ENCODE measurements at regions not wholly inside any gene's neighbourhood (a gene's known extent, or its start where the extent isn't known, plus 50 kb on each side); places are given as distances from the start of the nearest gene placed in this dataset.

GRCh38 chr14:44107156-44107555 lies 399.9 kb downstream of the FSCB start:
- no peak for TF ChIP-seq CTCF (IDR thresholded peaks at IDR 0.05; ENCODE audit: borderline replicate concordance, control extremely low read depth, extremely low read depth, insufficient read depth, missing control alignments)
- in situ Hi-C loops (cut with MboI; ENCODE audit: low sequenced_read_pairs, unreplicated experiment), result no loop called here
- no peak for DNase-seq (ENCODE audit: low spot score)

- in situ Hi-C loops (cut with MboI; ENCODE audit: low sequenced_read_pairs, unreplicated experiment), result no loop called here
- TF ChIP-seq CTCF (IDR thresholded peaks at IDR 0.05; ENCODE audit: borderline replicate concordance, control extremely low read depth, extremely low read depth, insufficient read depth, missing control alignments), result no peak
- DNase-seq (ENCODE audit: low spot score), result no peak
These were observed 407.2 kb downstream of the FSCB start for GRCh38 chr14:44099743-44100488.

- TF ChIP-seq CTCF (IDR thresholded peaks at IDR 0.05; ENCODE audit: borderline replicate concordance, control extremely low read depth, extremely low read depth, insufficient read depth, missing control alignments), result no peak
- DNase-seq (ENCODE audit: low spot score), result no peak
- in situ Hi-C loops (cut with MboI; ENCODE audit: low sequenced_read_pairs, unreplicated experiment), result no loop called here
These were observed 425.9 kb downstream of the FSCB start for GRCh38 chr14:44081146-44081545.

- no peak for TF ChIP-seq CTCF (IDR thresholded peaks at IDR 0.05; ENCODE audit: borderline replicate concordance, control extremely low read depth, extremely low read depth, insufficient read depth, missing control alignments)
- no peak for DNase-seq (ENCODE audit: low spot score)
- in situ Hi-C loops (cut with MboI; ENCODE audit: low sequenced_read_pairs, unreplicated experiment), result no loop called here
These were observed 437.0 kb downstream of the FSCB start for GRCh38 chr14:44070046-44070445.

- in situ Hi-C loops (cut with MboI; ENCODE audit: low sequenced_read_pairs, unreplicated experiment), result no loop called here
- DNase-seq (ENCODE audit: low spot score), result no peak
- no peak for TF ChIP-seq CTCF (IDR thresholded peaks at IDR 0.05; ENCODE audit: borderline replicate concordance, control extremely low read depth, extremely low read depth, insufficient read depth, missing control alignments)
These were observed 453.7 kb downstream of the FSCB start for GRCh38 chr14:44053422-44053821.

- DNase-seq (ENCODE audit: low spot score), result no peak
- no peak for TF ChIP-seq CTCF (IDR thresholded peaks at IDR 0.05; ENCODE audit: borderline replicate concordance, control extremely low read depth, extremely low read depth, insufficient read depth, missing control alignments)
- in situ Hi-C loops (cut with MboI; ENCODE audit: low sequenced_read_pairs, unreplicated experiment), result no loop called here
These were observed 465.4 kb downstream of the FSCB start for GRCh38 chr14:44041700-44042099.

All from GM13976 (cell line).